NCI-H2227 treated with DMSO at 0.1 percent for 48 hours (cell line): ENCODE measurements at regions not wholly inside any gene's neighbourhood (a gene's known extent, or its start where the extent isn't known, plus 50 kb on each side); places are given as distances from the start of the nearest gene placed in this dataset.

ENCODE experiments used
- DNase-seq: peaks from one replicate; lab custom pipeline; 2025; lab: John Stamatoyannopoulos, UW

DNA sequence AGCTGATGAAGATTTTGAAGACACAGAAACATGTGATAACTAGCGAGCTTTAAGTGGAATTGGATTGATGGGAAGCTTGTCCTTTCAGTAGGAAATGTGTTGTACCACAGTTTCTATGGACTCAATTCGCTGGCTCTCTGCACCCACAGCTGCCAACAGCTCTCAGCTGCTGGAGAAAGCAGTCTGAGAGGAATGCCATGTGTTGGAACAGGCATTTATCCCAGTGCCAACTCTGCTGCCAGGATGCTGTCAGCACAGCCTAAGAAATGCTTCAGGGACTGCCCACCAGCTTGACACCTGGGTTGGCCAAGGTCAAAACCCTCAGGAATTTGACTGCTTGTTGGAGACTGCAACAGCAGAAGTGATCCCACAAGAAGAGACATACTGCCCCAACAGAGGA, 193.0 kb upstream of the THSD7B start:
- DNase-seq: no peak

DNA sequence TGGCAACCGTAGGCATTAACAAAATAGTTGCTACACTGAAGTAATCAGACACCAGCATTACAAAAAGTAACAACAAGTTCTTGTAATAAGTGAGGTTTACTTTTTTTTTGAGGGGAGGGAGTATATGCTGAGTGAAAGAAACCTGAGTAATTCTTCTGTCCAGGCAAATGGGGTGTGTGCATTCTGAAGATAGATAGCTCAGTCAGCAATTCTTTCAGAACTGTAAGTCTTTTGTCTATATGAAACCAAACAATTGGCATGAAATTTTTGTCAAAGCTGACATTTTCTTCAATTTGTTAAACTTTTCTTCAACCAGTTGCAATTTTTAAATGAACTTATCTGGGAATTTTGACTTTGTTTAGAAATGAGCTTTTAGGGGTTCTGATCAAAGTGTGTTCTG, 208.1 kb upstream of the THSD7B start:
- no peak for DNase-seq

DNA sequence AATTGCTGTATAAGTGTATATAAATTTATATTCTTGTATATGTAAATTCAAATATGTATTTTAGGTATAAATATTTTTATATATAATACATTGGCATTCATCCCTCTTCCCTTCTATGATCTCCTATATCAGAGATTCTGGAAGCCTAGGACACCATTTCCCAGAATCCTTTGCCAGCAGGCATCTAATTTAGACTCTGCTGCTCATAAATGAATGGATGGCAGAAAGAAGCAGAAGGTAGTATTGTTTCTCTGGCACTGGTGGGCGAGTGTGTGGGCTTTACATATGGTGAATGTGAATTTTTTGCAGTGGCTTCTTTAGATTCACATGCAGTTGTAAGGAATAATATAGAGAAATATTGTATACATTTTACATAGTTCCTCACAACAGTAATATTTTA, 215.2 kb upstream of the THSD7B start:
- DNase-seq: no peak

DNA sequence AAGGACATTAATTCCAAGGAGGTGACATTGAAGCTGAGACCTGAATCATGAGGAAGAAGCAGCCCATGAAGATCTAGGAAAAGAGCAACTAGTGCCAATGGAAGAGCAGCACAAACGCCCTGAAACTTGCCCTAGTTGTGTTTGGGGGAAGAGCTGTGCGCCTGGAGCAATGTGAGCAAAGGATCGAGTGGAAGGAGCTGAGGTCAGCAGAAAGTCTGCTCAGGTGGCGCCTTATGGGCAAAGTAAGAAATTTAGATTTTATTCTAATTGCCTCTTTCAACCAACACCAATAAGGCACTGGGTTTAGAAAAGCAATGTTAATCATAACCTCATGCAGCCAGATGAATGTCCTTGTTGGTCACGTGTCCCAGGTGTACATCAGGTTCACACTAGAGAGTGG, 226.0 kb upstream of the THSD7B start:
- DNase-seq: no peak

DNA sequence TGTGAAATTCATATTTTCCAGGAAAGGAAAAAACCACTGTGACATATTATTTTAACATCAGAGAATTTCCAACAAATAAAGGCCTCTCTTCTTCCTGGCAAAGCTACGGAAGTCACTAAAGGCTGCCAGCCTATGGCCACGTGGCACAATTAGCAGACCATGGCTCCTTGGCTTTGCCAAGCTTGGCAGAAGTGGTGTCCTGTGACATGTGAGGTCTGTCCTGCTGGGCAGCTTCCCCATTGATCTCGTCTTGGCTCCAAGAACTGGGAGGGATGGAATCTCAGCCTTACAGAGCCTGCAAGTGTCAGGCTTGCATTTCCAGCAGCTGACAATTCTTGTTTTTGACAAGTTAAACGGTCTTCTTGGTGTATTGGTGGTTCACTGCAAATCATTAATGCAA, 226.9 kb upstream of the THSD7B start:
- DNase-seq: no peak

DNA sequence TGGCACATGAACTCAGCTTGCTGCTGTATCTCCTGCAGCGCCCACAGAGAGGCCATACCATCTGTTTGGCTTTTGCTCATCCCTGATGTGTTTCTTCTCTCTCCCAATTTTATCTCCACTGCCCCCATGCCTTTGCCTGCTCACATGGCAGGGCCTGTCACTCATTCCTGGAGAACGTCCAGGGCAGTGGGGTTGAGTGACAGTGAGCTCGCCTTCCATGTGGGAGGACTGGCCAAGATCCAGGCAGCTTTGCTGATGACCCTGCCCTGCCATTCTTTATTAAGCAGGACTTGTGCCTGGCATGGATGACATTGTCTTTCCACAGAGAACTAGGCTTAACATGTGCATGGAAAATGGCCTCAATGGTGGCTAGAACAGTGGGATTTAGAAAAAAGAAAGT, 230.5 kb upstream of the THSD7B start:
- no peak for DNase-seq

DNA sequence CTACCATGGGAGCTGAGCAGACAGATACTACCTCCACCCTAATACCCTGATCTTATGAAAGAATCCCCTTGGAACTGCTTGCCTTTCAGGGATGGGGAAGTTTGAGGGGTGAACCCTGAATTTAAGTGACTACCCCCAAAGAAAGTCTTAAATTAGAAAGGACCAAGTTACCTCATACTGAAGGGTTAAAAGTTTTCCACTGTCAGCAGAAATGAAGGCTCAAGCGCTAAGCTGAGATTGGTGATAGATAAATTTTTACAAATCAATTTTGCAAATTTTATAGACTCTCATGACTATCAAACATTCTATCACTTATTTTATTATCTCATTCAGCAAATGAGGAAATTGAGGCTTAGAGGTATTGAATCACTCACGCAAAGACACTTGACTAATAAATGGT, 233.2 kb upstream of the THSD7B start:
- no peak for DNase-seq

DNA sequence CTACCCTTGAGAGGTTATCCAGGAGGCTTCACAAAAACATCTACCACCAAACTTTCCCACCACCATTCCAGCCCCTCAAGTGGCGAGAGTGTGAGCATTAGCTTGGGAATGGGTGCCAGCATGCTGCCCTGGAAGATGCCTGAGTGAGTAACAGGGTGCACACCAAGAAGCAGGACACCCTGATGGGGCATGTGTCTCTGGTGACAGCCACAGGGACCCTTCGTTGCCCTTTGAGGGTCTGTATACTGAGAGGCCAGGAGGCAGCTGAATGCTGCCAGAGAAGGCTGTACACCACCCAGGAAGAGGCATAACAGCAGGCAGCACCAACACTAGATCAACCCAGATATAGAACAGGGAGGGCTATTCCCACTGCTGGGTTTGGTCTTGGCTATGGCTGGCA, 233.6 kb upstream of the THSD7B start:
- DNase-seq: no peak

DNA sequence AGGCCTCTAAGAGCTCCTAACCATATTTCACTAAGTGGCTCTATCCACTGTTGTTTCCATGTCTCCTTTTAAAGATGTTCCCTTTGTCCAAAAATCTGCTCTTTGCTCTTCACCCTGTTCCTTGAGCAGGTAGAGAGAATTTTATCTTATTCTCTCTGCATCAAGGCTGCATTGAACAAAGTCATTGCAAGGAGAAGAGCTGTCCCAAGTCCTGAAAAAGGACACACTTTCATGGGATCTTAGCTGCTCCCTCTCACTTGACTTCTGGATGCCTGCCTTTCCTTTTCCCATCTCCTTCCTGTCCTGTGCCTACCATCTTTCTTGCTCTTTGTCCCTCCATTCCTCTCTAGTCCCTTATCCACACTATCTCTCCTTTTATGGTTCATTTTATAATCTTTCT, 235.2 kb upstream of the THSD7B start:
- DNase-seq: no peak

DNA sequence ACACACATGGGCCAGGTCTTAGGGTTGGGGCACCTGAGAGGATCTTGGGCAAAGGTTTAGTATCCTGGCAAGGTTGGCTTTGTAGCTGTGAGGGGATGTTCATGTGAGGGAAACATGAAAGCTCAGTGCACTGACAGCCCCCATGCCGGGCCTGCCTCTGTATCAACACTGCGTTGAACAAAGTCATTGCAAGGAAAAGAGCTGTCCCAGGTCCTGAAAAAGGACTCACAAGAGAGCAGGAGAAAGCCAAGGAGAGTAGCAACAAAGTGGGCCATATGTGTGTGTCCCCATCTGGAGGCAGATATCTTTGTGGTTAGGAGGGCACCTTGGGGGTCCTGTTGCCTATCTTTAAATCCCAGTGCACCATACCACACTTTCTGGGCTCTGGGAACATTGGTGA, 237.8 kb upstream of the THSD7B start:
- DNase-seq: no peak

DNA sequence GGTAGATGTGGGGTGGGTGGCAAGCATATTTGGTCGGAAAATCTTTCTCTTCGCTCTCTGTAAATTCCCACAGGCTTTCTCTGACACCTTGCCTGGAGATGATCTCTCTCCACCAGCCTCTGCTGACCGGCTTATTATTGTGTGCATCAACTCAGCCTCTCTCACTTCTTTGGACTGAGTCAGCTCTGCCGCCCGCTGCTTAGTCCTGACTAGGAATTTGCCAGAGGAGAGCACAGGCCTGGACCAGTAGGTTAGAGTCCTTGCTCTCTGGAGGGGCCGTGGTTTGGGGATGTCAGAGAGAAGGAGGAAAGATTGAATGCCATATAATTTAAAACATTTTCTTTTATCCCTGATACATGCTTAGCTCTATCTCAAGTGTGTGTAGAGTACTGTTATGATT, 242.6 kb upstream of the THSD7B start:
- DNase-seq: no peak

DNA sequence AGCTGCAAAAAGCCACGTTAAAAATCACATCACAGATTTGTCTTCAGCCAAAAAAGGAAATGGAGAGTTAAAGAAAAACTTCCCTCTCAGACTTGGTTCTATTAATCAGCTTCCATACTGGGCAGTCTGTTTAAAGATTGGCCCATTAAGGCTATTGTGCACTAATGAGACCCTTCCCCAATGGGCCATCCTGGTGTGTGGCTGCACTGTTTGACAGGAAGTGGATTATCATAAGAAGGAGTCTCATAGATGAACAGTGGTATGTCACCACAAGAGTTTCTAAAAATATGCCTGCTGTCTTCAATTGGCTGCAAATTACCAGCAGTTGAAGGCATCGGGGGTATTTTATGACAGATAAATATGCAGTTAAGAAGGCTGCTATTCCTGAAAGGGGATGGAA, 247.6 kb upstream of the THSD7B start:
- DNase-seq: peak; percentile 23

DNA sequence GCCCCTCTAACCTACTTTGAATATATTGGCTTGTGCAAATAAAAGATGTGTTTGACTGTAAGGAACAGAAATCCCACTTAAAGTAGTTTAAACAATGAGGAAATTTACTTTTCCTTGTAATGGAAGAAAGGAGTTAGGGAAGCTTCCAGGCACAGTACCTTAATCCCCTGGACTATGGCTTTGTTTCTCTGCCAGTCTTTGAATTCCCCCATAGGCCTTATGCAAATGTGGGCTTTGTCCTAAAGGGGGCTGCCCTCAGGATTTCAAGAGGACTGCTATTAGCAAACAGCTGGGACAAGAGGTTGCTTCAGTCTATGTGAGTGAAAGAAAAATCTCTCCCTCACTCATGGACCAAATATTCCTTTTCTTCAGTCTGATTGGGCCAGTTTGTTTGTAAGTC, 255.1 kb upstream of the THSD7B start:
- no peak for DNase-seq

DNA sequence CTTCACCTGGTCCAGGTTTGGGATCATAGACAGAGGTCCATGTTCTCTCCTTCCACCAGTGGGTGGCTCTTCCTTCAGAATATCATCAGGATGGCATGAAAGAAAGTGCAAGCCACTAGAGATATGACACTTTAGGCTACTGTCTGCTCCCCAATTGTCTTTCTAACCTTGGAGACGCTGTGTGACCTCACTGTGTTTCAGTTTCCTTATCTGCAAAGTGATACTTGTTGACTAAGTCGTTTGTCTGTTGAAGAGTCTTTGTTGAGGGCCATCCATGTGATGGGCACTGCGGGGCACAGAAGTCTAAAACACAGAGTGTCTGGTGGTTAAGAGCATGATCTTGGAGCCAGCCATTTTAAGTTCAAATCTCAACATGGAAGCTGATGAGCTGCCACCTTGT, 259.9 kb upstream of the THSD7B start:
- no peak for DNase-seq

DNA sequence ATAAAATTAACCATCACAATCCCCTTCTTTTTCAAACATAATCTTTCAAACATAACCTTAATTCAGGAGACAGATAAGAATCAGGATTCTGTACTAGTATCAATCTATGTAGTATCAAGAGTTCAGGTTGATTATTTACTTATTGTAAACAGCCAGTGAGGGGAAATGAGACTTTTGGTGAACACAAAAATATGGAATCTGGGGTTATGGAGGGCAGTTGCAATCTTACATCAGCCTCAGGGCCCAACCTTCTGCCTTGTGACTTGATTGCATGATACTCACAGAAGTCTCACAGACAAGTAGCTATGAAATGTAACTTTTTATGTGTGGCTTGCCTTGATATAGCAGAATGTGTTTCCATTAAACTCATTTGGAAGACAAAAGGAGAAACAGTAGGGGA, 262.7 kb upstream of the THSD7B start:
- DNase-seq: no peak

DNA sequence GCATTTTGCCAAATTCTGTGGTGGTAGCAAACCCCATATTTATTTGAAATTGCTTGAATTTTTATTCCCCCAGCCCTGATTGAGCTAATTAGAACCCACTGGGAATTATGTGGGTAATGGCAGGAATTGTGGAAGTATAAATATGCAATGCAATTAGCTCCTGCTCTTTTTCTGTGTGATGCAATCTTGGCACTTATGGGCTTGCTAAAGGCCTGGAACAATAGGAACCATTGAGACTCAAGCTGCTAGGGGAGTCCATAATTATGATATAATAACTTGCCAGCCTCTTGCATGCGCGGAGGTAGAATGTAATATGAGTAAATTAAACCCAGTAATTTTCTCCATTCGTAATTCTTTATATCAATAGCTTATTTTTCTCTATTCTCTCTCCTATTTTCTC, 267.6 kb upstream of the THSD7B start:
- DNase-seq: peak; percentile 26

DNA sequence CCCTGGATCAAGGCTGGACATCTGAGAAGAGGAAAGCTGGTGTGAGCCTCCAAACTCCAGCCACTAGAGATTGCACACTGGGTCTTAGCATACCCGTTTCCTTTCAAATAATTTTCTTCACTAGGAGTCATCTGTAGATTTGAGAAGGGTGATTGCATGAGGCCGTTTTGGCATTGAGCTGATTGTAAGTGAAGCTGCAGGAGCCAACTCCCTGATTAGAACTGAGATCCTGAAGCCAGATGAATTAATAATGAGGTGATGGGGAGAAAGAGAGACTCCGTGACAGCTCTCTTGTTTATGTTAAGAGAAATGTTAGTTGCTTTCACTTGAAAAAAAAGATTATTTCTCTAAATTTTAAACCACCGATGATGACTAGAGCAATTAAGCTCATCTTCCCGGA, 268.4 kb upstream of the THSD7B start:
- no peak for DNase-seq

DNA sequence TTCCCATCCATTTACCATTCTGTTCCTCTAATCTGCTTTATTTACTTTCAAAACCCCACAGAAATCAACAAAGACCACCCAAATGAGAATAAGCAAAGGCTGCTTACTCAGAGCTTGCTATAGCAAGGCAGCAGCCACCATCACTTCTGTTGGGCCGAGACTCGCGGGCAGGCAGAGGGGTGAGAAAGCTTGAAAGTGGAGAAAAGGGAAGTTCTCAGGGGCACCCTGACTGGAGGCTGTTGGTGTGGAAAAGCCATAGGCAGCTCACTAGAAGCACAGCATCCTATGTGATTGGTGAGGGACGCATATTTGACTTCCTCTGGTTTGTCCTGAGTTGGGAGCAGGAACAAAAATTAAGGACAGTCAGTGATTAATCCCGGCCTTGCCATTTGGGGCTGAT, 269.7 kb upstream of the THSD7B start:
- DNase-seq: no peak

DNA sequence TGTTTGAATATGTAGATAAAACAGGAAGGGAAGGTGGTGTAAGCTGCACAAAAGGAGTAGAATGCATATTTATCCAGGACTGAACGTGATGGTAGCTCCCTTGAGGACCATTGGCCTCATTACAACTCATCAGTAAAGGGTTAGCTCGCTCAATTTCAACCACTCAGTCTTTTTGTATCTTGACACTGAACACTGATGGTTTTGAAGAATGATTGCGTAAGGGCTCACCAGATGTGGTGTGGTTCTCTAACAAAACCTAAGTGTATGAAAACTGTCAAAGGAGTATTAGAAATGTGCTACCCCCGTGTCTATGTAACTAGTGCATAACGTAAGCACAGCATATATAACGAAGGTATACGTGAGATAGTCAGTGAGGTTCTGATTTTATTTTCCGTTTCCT, 272.4 kb upstream of the THSD7B start:
- no peak for DNase-seq

DNA sequence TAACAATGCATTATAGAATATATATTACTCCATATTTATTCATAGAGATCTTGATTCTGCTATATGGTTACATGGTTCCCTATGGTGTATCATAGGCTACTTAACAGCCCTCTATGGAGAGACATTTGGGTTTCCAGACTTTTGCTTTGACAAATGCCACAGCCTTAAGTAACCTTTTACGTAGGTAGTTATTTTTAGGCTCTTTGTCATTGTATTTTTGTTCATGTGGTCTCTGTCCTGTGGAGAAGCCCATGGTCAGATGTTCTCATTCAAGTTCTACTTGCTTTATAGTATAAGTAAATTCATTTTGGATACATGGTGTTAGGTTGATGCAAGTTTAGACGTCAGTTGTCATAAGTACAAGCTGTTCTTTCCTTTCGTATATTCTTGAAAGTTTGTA, 275.2 kb upstream of the THSD7B start:
- no peak for DNase-seq

DNA sequence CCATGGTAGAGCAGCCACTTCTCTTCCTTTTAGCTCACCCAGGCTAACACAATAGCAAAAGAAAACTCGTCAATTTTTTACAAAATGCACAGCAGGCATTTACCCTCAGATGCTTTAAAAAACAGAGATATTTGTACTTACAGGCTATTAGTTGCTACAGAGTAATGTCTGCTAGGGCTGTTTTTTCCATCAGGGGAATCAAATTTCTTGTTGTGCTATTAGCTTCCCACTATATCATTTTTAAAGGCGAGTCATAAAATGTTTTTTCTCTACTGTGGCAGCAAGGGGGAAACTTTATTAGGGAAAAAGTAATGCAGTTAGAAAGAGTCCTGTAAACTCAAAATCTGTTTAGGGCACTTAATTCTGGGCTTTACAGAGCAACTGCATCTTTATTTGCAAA, 277.9 kb upstream of the THSD7B start:
- DNase-seq: no peak

DNA sequence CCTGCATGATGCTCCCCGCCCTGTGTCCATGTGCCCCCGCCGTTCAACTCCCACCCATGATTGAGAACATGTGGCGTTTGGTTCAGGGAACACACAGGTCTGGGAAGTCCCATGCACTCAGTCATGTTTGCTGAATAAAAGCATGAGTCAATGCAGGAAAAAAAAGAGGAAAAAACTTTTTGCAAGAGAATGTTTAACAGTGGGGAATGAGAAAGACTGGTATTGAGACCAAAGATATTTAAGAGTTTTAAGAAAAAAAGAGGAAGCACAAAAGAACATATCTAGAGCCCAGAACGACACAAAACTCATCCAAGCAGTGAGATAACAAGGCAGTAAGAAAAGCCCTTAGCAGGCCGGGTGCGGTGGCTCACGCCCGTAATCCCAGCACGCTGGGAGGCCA, 279.2 kb upstream of the THSD7B start:
- DNase-seq: no peak

DNA sequence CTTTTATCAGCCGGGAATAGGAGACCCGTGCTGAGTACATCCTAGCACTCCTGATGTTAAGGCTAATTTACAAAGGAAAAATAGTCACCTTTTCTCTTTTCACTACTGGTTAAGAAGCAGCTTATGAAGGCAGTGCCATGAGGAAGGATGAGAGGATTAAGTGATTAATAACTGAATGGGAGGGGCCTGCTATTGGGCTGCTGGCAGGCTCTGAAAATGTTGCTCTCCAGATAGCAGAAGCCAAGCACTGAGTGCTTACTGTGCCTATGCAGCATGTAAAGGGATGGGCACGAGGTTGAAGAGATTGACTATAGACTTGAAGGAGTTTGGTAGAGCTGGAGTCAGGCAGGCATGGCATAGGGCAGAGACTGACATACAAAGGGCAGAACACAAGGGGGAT, 282.4 kb upstream of the THSD7B start:
- DNase-seq: no peak

DNA sequence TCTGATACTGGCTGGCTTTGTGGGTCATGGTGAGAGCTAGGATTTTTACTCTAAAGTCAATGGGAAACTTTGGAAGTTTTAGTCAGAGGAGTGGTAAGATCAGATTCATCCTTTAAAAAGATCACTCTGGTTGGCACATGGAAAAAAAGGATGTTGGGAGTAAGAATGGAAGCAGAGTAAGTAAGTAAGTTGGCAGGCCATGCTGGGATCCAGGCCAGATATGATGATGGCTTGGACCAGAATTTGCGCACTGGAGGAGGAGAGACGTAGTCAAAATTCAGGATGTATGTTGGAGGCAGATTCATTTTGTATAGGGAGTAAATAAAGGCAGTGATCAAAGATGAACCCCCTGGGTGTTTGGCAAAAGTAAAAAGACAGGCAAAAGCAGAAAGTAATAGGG, 283.3 kb upstream of the THSD7B start:
- DNase-seq: no peak

DNA sequence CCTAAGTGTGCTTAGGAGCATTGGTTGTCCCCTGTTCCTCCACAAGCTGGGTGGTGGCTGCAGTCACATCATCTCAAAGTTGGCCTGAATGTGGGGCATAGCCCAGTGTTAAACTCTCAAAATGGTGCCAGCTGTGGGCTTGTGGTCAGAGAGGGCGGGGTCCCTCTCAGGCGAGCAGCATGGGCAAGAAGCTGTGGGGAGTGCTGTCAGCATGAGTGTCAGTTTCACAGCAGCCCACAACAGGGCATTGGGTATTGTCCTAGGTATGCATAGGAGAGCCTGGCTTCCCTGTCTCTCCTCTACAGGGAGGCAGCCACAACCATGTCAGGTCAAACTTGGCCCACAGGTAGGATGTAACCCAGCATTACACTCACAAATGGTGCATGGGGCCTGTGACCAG, 285.6 kb upstream of the THSD7B start:
- DNase-seq: no peak
